ENCODE measurements at regions not wholly inside any gene's neighbourhood (a gene's known extent, or its start where the extent isn't known, plus 50 kb on each side); places are given as distances from the start of the nearest gene placed in this dataset.
"Not testable (repeated sequence)": the region's sequence is repeated elsewhere in the genome, so short reads cannot be mapped to it uniquely, and the experiment has no call there.

DNA sequence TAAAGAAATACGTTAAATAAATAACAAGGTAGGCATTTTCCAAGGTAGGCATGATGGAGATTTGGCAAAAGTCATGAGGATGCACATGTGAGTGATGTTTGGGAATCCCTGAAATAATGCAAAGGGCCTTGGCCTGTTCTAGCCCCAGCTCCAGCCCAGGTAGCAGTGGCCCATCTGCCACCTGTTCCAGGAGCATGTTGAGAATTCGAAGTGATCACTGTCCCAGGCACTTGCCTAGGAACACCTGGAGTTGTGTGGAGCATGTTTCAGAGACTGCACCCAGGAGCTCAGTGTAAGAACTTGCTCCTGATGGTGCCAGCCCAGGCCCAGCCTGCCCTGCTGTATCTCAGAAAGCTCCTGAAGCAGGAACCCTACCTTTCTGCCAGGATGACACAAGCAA, 201.4 kb downstream of the NPIPB11 start:
- TF ChIP-seq, protein P1, sequence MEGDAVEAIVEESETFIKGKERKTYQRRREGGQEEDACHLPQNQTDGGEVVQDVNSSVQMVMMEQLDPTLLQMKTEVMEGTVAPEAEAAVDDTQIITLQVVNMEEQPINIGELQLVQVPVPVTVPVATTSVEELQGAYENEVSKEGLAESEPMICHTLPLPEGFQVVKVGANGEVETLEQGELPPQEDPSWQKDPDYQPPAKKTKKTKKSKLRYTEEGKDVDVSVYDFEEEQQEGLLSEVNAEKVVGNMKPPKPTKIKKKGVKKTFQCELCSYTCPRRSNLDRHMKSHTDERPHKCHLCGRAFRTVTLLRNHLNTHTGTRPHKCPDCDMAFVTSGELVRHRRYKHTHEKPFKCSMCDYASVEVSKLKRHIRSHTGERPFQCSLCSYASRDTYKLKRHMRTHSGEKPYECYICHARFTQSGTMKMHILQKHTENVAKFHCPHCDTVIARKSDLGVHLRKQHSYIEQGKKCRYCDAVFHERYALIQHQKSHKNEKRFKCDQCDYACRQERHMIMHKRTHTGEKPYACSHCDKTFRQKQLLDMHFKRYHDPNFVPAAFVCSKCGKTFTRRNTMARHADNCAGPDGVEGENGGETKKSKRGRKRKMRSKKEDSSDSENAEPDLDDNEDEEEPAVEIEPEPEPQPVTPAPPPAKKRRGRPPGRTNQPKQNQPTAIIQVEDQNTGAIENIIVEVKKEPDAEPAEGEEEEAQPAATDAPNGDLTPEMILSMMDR (IDR thresholded peaks at IDR 0.05; ENCODE audit: insufficient read depth, low read length, poor library complexity, severe bottlenecking): not testable (repeated sequence)
- TF ChIP-seq EZH2phosphoT487 (conservative IDR thresholded peaks at IDR 0.05; ENCODE audit: low read length): not testable (repeated sequence)
